ENCODE measurements at regions not wholly inside any gene's neighbourhood (a gene's known extent, or its start where the extent isn't known, plus 50 kb on each side); places are given as distances from the start of the nearest gene placed in this dataset.
"Not testable (repeated sequence)": the region's sequence is repeated elsewhere in the genome, so short reads cannot be mapped to it uniquely, and the experiment has no call there.

DNA sequence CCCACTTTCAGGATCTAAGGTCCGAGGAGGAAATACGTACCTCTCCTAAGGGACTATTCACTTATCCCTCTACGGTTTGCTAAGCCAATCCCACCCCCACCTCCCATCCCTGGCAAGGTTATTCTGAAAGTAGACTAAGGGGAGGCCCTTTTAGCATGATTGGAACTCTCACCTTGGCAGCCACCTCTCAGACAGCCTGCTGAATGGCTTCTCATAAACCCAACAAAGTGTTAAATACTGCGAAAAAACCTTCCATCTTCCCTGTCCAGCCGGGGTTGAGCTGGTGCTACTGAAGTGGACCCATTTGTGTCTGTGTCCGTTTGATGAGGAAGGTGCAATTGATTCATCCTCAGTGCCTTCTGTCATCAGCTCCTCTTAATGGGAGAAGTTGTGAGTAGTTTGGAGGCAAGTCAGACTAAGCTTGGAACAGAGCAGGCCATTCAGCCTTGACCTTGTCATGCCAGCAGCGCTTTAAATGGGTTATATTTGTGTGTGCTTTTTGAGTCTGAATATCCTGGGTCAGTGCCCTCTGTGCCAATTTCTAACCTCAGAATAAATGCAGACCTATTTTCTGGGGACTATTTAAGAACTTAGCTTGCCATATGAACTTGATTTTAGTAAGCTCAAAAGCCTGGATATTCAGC lies 476.3 kb upstream of the ZNF608 start:
- DNase-seq: no peak

DNA sequence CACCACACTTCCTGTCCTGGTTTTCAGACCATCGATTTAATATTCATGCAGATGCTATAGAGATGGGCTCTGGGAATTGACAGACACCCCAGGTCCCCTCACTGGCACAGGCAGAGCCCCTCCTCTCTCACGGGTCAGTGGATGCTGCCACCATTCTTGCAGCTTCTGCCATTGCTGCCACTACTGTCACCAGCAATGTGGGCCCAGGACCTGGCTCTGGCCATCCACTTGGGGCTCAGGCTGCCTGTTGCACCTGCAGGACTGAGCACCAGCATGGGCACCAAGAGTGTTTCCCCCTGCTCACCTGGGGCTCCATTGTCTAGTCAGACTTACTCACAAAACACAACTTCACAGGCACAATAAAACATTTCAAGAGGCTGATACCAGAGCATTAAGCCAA lies 479.0 kb upstream of the ZNF608 start:
- DNase-seq: no peak

DNA sequence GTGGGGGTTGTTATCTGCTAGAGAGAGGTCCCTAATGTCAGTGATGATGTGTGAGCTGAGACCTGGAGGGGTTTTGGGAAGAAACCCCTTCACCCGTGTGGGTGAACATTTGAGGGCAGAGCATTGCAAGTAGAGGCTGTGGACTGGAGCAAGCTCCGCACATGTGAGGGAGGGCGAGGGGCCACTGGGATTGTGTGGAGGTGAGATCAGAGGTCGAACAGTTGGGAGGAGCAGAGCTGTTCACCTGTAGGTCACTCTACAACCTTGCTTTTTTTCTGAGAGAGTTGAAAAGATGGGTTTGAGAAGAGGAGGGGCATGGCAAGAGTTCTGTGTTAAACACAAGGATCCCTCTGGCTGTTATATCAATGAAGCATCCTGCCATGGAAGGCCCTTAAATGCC lies 480.4 kb upstream of the ZNF608 start:
- no peak for DNase-seq

DNA sequence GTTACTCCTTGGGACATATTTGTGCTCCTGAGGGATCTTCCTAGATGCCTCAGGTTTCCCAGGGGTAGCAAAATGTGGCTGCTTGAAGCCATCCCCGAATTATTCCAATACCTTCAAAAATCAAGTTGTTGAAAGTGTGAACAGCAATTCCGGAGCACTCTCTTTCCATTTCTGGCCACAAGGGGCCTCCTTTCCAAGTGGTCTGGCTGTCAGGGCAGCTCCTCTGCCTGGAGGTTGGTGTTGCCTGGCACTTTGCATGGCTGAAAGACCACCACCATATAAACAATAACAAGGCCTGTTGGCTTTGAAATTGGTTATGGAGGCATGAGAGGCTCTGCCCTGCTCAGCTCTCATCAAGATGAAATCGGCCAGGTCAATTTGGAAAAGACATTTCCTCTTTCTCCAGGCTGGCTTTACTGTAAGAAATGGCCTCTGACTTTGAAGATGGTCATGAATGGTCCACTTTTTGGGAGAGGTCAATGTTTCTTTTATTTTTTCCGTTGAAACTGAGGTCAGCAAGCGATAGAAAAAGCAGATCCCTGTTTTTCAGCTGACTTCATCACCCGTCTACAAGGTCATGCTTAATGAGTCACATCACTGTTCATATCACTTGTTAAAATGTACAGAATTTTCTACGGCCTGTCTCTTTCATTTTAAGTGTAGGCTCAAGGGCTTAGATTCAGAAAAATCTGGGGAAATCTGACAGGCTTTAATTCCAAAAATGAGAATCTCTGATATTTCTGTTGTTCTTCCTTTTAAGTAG lies 481.1 kb upstream of the ZNF608 start:
- no peak for DNase-seq

DNA sequence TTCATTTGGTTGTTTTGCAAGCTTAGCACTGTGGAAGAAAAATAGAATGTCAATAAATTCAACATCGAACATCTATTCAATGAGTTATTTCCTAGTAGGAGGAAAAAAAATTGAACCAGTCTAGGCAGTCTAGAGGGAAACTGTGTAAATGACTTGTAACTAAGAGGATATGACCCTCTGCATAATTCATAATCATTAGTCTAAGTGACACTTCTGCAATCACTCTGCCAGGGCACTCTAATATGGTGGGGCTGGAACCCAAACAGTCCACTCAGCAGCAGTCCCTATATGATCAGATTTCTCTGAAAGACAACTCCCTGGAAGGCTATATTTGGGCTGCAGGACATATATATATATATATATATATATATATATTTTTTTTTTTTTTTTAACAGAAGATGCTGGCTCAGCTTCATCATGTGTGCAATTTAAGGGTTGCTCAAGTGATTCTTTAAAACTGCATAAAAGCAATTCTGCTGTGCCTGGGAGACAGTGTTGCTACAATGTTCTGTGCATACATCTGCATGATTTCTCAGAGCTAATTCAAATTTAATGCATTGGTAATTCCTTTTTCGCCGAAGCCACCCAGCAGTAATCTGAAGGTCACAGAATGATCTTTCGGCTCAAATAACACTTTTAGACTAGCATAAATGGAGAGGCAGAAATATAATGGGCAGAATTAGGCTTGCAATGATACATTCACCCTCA lies 482.1 kb upstream of the ZNF608 start:
- no peak for DNase-seq

DNA sequence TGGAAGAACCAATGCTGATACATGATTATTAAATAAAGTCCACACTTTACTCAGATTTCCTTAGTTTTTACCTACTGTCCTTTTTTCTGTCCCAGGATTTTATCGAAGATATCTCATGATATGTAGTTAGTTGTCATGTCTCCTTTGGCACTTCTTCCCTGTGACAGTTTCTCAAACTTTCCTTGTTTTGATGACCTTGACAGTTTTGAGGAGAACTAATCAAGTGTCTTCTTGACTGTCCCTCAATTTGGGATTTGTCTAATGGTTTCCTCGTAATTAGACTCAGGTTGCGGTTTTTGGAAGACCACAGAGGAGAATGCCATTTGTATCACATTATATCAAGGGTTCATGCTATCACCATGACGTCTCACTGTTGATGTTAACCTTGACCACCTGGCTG lies 483.1 kb upstream of the ZNF608 start:
- DNase-seq: no peak

DNA sequence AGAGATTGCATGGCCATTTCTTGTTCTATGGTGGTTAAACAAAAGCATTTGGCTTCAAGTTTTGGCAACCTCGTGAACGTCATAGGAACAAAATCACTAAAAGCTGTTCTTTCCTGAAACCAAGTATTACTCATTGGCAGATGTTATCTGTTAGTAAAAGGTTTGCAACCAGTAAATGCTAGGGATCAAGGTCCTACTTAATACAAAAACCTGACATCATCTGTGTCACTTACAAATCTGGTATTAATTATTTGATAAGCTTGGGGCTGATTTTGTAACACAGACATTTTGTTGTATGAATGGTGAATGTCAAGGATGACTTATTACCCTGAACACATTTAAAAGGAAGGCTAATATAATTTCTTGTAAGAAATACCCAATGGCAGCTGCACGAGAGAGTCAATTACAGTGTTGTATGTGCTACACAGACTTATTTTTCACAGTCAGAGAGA lies 486.4 kb upstream of the ZNF608 start:
- DNase-seq: peak; percentile 19

DNA sequence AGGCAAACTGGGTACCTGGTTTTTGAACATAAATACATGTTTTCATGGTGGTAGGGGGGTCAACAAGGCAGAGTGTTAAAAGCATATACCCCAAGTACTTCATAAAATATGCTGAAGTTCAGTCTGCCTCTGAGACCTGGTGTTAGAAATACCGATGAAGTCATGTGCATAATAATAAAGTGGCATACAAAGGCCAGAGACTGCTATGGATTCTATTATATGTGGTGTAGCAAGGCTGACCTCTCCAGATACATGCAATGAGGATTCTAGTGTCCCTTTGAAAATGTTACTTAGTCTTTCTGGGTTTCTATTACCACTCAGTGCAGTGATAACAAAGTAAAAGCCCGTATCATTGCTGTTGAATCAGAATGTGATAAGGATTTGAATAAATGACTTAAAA lies 487.5 kb upstream of the ZNF608 start:
- DNase-seq: no peak

DNA sequence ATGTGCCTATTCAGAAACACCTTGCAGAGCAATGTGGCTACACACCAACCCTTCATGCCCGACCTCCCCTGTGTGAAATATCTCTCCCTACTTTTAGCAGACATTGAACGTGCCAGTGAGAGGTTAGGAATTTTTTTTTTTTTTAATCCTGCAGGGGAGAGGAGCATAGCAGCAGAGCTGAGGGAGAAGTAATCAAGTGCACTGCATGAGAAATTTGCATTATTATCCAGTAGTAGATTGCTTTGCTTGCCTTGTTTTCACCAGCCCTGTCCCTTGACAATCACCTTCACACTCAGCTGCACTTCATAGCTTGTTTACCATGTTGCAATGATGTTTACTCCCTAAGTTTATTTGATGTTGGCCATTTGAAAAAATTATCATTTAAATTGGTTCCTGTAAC lies 489.6 kb upstream of the ZNF608 start:
- no peak for DNase-seq

DNA sequence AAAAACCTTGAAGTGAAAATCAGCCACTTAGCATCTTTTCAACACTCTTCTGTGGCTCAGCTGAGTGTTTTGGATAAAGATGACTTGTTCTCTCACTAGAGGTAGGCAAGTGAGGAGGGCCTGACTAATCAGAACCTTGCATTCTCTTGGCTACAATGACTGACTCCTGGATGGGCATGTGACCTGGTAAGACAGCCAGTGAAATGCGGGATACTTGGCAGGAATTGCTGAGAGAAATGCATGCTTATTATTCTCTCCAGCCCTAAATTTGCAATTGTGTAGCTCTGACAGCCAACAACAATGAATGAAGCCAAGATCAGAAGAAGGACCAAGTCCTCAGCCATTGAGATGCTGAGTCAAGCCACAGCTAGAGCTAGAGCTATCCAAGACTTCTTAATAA lies 490.5 kb upstream of the ZNF608 start:
- no peak for DNase-seq

DNA sequence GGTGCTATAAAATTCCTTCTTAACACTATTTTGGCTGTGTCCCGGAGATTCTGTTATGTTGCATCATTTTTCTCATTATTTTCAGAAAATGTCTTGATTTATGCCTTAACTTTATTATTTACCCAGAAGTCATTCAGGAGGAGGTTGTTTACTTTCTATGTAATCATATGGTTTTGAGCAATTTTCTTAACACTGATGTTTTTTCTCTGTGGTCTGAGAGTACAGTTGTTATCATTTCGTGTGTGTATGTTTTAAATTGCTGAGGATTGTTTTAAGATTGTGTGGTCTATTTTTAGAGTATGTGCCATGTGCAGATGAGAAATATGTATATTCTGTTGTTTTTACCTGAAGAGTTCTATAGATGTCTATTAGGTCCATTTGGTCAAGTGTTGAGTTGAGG lies 498.1 kb upstream of the ZNF608 start:
- no peak for DNase-seq

DNA sequence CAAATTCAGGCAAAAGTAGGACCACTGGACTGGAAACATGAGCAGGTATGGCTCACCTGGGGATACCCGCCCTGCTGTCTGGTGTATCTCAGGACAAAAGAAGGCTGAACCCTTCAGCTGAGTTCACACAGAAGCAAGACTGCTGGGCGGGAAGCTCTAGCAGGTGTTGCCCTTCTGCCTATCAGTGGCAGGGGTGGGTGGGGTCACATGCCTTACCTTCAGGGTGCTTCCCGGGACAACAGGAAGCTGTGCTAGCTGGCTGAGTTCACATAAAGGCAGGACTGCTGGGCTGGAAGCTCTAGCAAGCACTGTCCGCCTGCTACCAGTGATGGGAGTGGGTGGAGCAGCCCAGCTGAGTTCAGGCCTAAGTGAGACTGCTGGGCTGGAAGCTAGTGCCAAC lies 498.8 kb upstream of the ZNF608 start:
- DNase-seq: no peak

DNA sequence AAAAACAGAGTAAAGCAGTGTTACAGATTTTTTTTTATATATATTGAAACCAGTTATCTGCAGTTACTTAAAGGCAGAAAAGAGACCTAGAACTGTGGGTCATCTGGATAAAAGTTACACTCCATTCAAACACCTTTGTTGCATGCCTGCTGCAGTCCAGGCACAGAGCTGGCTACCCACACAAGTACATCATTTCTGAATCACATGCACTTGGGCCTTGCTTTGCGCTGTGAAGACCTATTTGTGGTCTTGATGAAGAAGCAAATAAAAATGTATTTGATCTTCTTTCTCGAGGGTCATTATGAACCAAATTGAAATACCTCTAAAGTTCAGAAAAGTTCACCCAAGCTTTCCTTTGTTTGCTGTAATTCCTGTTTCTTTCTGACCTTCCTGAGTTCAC lies 503.0 kb upstream of the ZNF608 start:
- DNase-seq: no peak

DNA sequence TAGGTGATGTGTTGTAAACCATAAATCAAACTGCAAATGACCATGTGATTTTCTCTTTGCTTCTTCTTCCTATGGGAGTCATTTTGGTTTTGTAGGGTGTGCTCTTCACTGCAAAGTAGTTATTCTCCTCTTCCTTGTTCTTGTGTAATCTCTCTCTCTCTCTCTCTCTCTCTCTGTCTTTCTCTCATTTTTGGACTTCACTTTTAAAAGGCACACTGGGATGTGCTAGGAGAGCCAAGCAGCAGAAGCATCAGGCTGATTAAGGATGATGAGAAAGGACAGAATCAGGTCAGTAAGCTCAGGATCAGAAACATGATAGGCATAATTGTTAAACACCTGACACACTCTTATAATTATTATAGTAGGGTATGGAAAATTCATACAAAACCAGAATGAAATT lies 505.3 kb upstream of the ZNF608 start:
- DNase-seq: no peak

DNA sequence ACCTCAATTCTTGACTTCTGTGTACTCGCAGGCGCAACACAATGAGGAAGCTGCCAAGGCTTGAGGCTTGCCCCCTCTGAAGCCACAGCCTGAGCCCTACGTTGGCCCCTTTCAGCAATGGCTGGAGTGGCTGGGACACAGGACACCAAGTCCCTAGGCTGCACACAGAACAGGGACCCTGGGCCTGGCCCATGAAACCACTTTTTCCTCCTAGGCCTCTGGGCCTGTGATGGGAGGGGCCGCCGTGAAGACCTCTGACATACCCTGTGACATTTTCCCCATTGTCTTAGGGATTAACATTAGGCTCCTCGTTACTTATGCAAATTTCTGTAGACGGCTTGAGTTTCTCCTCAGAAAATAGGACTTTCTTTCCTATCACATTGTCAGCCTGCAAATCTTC lies 507.2 kb upstream of the ZNF608 start:
- not testable (repeated sequence) for DNase-seq

DNA sequence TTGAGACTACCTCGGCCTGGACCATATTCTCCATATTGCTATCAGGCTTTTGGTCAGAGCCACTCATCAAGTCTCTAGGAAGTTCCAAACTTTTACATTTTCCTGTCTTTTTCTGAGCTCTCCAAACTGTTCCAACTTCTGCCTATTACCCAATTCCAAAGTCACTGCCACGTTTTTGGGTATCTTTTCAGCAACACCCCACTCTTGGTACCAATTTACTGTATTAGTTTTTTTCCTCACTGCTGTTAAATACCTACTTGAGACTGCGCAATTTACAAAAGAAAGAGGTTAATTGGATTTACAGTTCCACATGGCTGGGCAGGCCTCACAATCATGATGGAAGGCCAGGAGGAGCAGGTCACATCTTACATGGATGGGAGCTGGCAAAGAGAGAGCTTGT lies 507.8 kb upstream of the ZNF608 start:
- DNase-seq: no peak

DNA sequence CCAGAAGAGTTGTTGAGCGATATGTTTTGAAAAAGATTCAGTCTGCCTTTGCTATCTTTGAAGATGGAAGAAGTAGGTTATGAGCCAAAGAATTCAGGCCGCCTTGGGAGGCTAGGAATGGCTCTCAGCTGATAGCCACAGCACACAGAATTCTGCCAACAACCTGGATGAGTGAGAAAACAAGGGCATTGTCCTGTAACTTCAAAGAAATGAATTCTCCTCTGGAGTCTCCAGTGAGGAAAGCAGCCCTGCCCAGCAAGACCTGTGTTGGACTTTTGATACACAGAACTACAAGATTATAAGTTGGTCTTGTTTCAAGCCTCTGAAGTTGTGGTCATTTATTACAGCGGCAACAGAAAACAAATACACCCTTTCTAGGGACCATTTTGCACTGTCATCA lies 509.9 kb upstream of the ZNF608 start:
- DNase-seq: no peak

DNA sequence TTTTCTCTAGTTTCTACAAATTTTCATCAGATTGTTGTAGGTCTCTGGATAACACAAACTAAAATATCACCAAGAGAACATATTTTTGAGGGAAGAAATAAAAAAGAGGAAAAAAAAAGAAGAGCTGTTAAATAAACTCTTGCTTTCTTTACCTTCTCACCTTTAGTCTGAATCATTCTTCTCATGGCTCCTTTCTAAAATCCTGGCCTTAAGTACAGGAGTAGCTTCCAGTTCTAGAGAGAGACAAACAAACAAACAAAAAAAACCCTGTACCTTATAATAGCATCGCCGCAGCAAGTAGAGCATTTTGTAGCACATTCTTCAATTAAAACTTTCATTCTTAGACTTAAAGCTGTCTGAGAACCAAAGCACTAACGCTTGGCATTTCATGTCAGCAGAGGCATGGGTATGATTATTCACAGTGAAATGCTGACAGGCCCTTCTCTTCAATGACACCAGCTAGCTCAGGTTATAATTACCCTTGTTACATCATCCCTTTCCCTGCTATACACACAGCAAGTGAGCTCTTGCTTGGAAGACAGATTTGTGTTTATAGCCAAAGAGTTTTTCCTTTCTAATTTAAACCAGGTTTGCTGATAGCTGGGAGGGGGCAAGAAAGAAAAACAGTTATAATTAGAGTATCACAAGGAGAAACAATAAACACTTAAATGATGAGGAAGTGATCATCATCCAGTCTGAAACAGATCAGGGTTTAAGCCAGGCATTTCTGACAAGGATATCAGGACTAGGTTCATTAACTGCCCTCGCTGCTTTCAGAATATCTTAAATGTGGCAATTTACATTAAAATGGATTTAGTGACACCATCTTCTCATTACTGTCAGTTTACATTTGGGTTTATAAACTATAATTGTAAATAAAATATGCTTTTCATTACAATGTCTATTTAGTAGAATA lies 510.9 kb upstream of the ZNF608 start:
- no peak for DNase-seq

DNA sequence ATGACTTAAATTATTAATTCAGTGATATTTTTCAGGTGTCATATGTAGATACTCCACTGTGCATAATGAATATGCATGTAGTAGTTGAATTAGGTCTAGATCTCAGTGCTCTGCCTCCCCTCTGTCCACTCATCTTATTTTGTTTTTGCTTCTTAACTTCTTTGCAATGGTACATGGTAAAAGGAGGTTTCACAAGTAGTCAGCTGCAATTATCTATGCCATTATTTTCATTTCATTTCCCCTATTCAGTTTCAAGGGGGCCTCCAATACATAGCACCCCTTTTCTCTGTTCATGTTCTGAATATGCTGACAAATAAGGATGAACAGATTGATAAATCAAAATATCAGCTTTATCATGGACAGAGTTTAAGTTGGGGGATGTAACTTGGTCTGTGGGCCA lies 511.6 kb upstream of the ZNF608 start:
- DNase-seq: no peak

DNA sequence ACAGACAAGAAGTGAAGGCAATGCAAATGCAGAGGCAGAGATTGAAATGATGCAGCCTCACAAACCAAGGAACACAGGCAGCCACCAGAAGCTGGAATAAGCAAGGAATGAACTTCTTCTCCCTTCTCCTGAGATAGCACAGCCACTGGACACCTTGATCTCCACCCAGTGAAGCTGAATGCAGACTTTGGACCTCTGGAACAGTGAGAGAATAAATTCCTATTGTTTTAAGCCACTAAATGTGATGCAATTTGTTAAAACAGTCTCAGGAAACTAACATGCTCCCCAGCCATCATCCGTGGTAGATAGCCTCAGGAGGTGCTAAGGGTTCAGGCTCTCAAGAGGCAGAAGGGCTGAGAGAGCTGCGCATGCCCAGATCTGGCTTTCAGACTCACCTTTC lies 512.2 kb upstream of the ZNF608 start:
- DNase-seq: no peak

DNA sequence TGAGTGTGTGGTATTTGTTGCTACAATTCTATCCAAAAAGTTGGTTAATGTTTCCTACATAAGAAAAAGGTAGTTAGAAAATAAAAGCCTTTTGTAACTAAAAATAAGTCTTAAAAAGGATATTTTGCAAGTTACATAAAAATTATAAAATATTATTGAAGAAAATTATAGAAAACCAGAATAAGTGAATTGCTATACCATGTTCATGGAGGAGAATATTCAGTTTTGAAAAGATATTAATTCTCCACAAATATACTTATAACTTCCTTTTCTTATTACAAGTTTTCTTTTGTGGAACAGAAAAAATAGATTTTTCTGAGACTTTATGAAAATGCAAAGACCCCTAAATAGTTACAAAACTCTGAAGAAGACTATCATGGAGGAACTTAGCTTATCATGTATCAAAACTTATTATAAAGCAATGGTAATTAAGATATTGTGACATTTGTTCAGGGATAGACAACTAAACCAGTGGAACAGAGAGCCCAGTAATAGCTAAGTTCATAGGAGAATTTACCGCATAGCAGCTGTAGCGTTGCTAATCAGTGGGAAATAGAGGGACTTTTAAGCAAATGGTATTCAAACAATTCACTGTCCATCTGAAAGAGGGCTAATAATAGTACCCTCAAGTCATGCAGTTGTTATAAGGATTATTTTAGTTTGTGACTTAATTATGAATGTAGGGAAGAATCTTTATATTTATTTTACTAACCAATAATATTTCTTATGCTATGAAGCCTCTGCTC lies 515.2 kb upstream of the ZNF608 start:
- DNase-seq: no peak

DNA sequence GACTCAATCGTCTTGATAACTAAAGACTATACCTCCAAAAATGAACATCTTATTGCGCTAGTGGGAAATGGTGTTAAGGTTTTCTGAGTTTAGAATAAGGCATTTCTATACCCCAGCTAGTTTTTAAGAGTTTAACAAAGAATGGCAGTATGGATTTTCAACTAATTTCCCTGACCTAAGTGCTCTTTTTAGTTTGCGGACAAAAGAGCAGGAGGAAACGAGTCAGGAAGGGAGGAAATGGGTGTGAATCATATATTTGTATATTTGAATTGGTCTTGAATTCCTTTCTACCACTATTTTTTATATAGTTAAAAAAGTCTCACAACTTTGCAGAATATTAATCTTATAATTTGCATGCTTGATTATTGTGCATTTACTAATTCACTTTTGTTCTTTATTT lies 516.3 kb upstream of the ZNF608 start:
- no peak for DNase-seq
